HG02642 (cell line): ENCODE measurements at regions not wholly inside any gene's neighbourhood (a gene's known extent, or its start where the extent isn't known, plus 50 kb on each side); places are given as distances from the start of the nearest gene placed in this dataset.

ENCODE experiments used
- ATAC-seq: cut with Tn5 transposase; IDR thresholded peaks from one replicate; pipeline ENCODE4 v1.9.1; 2021; ENCODE audit warnings: mild to moderate bottlenecking; ENCODE audit not compliant: unreplicated experiment, poor library complexity

GRCh38 chr9:103881419-103881818, 212.7 kb upstream of the SMC2 start:
- no peak for ATAC-seq

DNA sequence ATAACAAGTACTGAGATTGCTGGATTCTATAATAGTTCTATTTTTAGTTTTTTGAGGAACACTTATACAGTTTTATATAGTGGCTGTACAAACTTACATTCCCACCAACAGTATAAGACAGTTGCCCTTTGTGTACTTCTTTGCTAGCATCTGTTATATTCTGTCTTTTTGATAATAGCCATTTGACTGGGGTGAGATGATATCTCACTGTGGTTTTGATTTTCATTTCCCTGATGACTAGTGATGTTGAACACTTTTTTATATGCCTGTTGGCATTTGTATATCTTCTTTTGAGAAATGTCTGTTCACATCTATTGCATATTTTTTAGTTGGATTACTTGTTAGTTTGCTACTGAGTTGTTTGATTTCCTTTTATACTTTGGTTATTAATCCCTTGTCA, 204.1 kb upstream of the SMC2 start:
- ATAC-seq: no peak

- ATAC-seq: no peak
Measured at GRCh38 chr9:103894184-103894583, 199.9 kb upstream of the SMC2 start.

- no peak for ATAC-seq
Measured at GRCh38 chr9:103898550-103898949, 195.6 kb upstream of the SMC2 start.

DNA sequence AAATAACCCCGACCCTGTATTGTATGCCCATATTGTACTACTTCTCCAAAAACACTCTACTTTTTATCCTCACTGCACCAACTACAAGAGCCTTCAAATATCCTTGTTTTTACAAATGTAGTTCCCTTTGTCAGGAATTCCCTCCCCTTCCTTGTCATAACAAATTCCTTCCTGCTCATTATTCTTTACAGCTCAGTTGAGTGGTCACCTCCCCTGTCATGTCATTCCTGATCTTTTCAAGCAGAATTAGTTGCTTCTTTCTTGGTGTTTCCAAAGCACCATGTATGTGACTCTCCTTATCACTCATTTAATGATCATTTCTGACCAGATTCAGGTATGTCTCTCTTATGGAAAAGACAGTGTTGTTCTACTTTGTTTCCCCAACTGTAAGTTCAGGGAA, 194.2 kb upstream of the SMC2 start:
- no peak for ATAC-seq

GRCh38 chr9:103900466-103900865, 193.6 kb upstream of the SMC2 start:
- no peak for ATAC-seq

- ATAC-seq: no peak
Measured at GRCh38 chr9:103902263-103902662, 191.8 kb upstream of the SMC2 start.

- ATAC-seq: no peak
Measured at GRCh38 chr9:103904242-103904641, 189.9 kb upstream of the SMC2 start.

DNA sequence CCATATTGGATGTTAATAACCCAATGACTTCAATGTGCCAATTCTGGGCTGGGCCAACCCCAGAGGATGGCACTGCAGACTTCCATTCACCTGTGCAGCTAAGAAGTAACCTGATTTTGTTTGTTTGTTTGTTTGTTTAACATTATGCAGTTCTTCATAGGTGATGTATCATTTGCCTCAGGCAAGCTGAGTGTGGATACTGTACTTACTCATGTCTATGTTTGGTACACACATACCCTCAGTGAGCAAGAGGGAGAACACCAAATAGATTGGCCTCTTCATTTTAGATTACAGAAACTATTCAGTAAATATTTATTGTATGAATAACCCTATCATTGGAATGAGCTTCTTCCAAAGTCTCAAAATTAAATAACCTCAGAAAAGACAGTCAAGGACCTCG, 180.2 kb upstream of the SMC2 start:
- ATAC-seq: no peak

- no peak for ATAC-seq
Measured at GRCh38 chr9:103919605-103920209, 174.4 kb upstream of the SMC2 start.

DNA sequence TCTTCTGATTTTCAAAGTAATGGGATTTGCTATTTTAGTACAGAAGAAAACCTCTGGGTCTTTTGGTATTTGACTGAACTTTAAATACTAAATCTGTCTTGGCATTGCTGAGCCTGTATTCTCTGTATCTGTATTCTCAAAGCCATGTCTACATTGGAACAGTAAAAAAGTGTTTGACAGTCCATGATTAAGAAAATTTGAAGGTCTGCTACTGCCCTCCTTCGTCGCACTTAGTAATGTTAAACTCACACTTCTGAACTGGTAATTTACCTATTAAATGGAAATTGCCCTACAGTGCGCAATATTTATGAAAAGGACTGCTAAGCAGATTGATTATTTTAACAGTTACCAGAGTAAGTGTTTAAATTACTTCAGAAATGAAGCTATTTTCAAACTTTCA, 165.7 kb upstream of the SMC2 start:
- ATAC-seq: no peak

DNA sequence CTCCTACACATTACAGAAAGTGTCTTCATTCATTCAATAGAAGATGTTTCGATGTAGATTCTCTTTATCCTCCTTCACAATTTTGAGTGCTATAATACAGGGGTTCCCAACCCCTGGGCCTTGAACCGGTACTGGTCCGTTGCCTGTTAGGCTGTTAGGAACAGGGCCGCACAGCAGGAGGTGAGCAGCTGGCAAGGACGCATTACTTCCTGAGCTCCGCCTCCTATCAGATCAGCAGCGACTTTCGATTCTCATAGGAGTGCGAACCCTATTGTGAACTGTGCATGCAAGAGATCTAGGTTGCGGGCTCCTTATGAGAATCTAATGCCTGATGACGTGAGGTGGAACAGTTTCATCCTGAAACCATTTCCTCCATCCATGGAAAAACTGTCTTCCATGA, 153.0 kb upstream of the SMC2 start:
- ATAC-seq: no peak

DNA sequence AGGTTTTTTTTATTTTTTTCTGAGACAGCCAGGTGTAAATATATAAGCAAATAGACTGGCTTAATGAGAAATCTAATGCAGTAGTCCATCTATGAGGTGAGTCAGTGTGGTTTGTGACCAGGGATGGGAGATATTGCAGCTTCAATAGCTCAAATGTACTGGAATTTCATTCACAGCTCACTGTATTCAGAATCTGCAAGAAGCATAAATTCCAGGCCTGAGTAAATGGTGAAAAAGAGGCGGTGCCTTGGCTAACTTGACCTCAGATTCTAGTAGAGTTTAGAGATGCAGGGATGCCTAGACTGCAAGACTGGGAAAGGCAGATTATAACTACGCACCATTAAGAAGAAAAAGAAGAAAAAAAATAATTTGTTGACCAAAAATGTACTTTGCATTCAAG, 151.9 kb upstream of the SMC2 start:
- ATAC-seq: no peak

DNA sequence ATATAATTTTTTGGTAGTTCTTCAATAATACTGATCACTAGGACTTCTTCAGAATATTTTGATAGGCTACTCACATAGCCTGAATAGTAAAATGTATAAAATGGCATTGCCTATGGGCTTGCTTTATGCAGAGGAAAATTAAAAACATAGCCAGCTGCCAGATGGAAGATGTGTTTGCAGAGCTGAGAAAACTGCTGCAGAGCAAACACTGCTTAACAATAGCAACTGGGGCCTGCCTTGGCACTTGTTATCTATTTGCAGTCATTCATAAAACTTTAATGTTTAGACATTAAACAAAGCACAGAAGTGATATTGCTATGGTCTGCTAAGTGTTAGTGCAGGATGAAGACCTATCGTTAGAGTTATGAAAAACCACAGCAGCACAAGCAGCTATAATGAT, 151.5 kb upstream of the SMC2 start:
- no peak for ATAC-seq

- ATAC-seq: no peak
Measured at GRCh38 chr9:103949096-103949495, 145.0 kb upstream of the SMC2 start.

DNA sequence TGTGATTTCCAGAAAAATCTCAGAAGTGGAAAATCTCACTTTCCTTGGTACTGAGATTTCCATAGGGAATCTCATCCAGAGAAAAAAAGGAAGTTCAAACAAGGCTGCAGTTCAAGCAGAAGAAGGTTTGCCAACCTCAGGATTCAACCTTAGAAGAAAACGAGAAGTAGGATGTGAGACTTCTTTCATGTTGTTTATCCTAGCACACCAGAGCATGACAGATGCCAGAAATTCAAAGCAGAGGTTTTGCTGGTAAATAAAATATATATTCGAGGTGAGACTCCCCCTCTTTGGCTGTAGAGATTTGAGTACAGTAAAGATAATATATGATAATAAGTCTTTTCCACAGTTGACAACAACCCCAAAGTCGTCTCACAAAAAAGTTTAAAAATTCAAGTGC, 116.9 kb upstream of the SMC2 start:
- no peak for ATAC-seq

DNA sequence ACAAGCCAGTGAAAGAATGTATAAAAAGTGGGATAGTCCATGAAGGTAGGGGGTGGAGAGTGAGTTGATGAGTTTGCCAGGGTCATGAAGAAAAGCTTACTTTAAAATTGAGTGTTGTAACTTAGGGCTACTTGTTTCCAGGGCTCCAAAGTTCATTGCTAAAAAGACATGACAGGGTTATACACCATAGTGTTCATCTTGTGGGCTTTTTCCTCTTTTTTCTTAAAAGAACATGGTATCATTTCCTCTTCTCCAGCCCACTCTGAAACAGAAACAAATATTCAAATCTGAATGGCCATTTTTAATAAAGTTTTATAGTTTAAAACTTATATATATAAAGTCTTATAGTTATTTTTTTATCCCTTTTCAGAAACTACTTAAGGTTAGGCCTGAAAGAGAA, 115.7 kb upstream of the SMC2 start:
- no peak for ATAC-seq

GRCh38 chr9:103981912-103982311, 112.2 kb upstream of the SMC2 start:
- no peak for ATAC-seq

DNA sequence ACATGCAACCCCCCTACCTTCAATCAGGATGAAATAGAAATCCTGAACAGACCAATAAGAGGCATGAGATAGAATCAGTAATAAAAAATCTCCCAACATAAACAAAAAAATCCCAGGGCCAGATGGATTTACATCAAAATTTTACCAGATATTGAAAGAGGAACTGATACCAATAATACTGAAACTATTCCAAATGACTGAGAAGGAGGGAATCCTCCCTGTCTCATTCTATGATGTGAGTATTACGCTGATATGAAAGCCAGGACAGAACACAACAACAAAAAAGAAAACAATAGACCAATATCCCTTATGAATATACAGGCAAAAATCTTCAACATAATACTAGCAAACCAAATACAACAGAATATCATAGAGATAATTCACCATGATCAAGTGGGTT, 109.0 kb upstream of the SMC2 start:
- ATAC-seq: no peak

GRCh38 chr9:103988821-103989220, 105.3 kb upstream of the SMC2 start:
- no peak for ATAC-seq

DNA sequence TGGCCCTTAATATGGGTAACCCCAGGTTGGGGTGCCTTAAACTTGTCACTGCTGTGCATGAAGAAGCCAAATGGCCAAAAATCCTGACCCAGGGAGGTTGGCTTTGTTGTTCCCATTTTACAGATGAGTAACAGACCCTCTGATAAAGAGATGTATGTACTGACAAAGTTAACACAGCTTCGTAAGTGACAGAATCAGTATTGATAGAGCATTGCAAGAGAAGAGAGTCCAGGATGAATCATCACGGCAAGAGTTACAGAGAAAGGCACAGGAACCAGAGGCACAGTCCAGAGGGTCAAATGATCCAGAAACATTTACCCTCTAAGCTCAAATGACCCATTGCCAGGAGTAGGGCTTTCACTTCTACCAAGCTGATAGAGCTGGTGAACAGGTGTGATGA, 103.8 kb upstream of the SMC2 start:
- no peak for ATAC-seq

- no peak for ATAC-seq
Measured at GRCh38 chr9:103991001-103991400, 103.1 kb upstream of the SMC2 start.

GRCh38 chr9:103991698-103992097, 102.4 kb upstream of the SMC2 start:
- ATAC-seq: peak; percentile 85
